ENCODE measurements at regions not wholly inside any gene's neighbourhood (a gene's known extent, or its start where the extent isn't known, plus 50 kb on each side); places are given as distances from the start of the nearest gene placed in this dataset.

DNA sequence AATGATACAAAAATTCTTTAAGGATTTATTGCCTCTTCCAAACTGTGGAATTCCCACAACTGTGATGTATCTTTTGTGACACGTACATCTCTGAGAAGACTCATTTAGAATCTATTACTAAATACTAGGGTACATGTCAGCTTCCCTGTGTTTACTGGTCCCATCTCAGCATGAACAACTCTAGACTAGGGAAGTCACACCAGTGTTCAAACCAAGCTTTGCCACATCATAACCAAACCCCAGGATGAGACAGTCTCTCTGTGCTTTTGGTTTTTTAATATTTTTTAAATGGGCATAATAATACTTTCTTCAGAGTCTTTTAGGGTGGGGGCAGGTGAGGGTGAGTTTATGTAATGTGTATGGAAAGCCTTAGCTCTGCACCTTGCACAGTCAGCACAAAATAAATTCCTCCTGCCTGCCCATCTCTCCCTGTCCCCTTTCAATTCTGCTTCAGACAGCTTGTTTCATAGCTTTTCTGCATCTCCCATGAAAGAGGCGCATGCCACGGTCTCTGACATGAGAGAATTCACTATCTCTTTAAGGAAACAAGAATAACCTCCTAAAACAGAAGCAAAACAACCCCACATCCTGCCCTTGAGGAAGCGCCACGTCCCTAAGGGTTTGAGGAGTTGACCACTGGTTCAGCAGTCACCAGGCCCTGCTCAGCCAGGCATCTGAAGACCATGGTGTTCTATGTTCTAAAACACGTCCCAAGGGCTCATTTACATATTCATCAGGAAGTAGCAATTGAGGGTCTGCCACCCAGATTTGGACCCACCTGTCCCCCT, 174.5 kb downstream of the USP12 start:
- TF ChIP-seq, protein P1, sequence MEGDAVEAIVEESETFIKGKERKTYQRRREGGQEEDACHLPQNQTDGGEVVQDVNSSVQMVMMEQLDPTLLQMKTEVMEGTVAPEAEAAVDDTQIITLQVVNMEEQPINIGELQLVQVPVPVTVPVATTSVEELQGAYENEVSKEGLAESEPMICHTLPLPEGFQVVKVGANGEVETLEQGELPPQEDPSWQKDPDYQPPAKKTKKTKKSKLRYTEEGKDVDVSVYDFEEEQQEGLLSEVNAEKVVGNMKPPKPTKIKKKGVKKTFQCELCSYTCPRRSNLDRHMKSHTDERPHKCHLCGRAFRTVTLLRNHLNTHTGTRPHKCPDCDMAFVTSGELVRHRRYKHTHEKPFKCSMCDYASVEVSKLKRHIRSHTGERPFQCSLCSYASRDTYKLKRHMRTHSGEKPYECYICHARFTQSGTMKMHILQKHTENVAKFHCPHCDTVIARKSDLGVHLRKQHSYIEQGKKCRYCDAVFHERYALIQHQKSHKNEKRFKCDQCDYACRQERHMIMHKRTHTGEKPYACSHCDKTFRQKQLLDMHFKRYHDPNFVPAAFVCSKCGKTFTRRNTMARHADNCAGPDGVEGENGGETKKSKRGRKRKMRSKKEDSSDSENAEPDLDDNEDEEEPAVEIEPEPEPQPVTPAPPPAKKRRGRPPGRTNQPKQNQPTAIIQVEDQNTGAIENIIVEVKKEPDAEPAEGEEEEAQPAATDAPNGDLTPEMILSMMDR (IDR thresholded peaks at IDR 0.05): no peak
- no peak for TF ChIP-seq POLR2A (IDR thresholded peaks at IDR 0.05)

Measured in breast epithelium (tissue), 3 donors.